Stimulated activated CD4-positive, alpha-beta T cell treated with anti-CD3 and anti-CD28 coated beads, TNF-alpha, amount 100 ng/mL, for 24 hours (primary cell): ENCODE measurements at regions not wholly inside any gene's neighbourhood (a gene's known extent, or its start where the extent isn't known, plus 50 kb on each side); places are given as distances from the start of the nearest gene placed in this dataset.
"Not testable (repeated sequence)": the region's sequence is repeated elsewhere in the genome, so short reads cannot be mapped to it uniquely, and the experiment has no call there.

Experiments
- DNase-seq, 3 experiments: peaks; one replicate each; pipeline ENCODE4 v3.0.0-alpha.2; 2020; ENCODE audit warnings: low read depth in 3 of 3

DNA sequence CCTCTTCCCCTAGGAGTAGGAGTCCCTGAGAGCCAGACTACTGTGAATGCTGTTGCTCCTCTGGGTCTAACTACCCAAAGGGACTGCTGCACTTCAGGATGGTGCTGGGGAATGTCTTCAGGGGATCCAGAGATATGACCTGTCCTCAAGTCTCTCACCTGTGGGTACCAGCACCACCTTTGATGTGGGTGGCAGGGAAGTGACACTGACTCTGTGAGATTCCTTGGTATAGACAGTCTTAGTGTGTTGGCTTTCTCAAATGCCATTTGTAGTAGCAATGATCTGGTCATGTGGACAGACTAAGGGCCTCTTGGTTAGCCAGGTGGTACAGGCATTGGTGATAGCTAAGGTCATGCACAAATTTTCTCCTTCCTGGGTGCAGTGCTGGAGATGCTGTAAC, 108.9 kb upstream of the ADAMTS3 start:
- no peak for DNase-seq

DNA sequence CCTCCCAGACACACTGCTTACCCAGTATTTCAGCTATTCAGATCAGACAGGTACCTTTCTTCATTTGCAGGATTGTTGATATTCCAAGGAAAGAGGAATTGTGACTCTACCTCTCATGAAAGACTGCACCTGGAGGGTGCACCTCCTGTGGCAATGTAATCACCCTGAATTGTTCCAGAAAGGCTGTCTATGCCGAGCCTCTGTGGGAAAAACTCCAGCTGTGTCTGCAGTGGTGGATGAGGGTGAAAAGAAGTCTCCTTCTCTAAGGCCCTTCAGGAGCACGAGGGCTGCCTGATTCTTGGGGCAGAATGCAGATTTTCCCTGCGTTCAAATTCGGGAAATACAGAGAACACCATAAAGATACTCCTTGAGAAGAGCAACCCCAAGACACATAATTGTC, 108.2 kb upstream of the ADAMTS3 start:
- no peak for DNase-seq

DNA sequence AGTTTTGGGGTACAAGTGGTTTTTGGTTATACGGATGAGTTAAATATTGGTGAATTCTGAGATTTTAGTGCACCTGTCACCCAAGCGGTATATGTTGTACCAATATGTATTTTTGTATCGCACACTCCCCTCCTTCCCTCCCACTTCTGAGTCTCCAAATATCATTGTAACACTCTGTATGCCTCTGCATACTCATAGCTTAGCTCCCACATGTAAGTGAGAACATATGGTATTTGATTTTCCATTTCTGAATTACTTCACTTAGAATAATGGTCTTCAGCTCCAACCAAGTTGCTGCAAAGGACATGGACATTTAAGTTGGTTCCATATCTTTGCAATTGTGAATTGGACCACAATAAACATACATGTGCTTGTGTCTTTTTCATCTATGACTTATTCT, 103.0 kb upstream of the ADAMTS3 start:
- no peak for DNase-seq

DNA sequence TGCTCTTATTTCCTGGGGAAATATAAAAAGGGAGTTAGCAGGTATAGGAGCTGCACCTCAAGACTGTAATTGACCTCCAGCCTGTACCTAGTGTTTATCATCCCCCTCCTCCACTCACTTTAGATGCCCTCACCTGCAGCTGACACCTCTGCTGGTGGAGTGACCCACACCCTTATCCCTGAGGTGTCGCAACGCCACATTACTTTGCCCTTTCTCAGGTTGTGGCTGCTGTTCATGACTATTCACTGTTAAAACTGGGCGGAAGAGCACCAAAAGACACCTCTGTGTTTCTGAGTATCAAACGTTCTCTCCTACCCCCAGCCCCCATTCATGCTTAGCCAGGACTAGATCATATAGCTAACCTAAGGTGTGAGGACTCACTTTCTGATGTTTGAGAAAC, 101.5 kb upstream of the ADAMTS3 start:
- DNase-seq = no peak

DNA sequence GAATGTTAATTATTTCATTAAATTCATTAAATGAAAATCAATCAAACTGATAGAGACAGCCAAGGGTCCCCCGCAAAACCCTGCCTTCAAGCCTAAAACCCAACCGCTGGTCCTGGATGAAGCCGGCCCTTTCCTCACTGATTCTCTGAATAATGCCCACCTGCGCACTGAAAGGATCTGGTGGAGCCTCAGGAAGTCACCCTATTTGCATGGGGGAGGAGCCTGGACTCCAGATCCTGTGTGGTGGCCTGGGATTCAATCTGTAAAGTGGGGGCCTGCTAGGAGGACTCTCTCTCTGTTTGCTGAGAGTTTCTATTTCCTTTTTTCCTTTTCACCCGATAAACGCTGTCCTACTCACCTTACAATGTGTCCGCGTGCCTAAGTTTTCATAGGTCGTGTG, 97.9 kb upstream of the ADAMTS3 start:
- DNase-seq = no peak

DNA sequence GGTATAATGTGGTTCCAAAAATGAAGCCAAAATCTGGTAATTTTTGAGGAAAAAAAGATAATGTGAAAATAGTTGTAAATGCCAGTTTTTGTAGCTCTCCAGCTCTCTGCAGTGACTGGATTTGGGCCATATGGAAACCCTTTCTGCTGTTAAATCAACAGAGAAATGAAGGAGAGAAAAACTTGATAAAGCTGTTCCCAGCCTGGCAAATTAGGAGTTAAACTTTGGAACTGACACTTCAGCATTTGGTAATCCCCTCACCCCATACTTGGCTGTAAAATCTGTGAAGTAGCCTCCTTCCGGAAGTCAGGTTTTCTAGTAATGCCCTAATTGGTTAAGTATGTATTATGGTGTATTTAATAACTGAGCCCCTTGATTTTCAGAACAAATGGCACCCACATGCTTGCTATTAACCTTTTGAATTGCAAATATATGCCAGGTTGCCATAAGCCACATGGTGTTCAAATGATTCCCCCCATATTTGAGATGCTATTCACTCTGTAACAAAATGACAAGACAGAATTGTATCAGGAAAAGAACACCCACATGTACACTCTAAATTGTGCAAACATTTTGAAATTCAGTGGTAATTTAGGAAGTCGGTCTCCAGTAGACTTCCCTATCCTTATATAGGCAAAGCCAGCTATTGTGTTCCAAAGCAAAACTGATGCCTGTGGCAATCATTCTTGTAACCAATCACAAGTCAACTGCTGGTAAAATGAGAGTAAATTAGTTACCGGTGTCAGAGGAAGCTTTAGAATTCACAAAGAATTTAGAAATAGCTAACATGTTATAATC, 96.3 kb upstream of the ADAMTS3 start:
- no peak for DNase-seq

DNA sequence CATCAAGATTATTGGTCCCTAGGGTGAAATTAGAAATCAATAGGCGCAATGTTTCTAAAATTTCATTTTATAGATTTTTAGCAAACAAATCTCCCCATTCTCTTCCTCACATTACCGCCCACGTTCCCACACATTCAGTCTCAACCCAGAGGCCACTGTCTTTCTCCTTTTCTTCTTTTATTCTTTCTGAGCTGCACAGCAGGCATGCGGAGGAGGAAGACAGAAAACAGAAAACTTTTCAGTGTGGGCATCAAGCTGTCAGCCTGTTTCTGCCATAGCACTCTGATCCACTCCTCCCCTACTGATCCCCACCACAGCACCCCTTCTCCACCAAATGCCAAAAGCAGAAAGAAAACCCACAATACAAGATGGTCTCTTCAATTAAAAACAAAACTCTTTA, 94.8 kb upstream of the ADAMTS3 start:
- no peak for DNase-seq

DNA sequence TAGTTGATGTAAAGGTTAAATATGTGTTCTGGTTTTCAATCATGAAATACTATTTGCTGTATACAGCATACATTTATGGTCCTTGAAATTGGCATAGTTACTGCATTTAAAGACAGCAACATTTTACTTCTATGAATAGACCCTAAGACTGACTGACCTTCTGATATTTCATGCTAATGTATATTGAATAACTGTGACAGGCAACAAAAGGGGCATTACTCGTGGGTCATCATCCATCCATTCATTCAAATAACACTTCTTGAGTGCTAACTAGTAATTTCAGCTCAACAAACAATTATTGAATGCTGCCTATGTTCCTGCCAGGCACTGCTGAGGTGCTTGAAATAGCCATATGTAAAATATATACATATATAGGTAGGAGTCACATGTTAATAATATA, 92.8 kb upstream of the ADAMTS3 start:
- DNase-seq = no peak

DNA sequence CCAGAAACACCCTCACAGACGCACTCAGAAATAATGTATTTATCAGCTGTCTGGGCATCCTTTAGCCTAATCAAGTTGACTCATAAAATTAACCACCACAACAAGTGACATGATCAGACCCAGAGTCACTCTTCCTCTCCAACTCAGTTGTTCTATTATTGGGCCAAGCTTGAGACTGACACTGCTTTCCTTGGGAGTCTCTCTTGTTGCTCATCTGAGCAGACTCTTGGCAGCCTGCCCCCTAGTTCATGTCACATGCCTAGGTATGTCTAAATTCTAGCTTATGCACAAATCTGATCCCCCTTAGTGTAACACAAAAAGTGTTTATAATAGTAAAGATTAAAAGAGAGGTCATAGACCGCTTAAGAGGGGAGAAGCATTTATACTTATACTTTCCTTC, 72.6 kb upstream of the ADAMTS3 start:
- DNase-seq = no peak

DNA sequence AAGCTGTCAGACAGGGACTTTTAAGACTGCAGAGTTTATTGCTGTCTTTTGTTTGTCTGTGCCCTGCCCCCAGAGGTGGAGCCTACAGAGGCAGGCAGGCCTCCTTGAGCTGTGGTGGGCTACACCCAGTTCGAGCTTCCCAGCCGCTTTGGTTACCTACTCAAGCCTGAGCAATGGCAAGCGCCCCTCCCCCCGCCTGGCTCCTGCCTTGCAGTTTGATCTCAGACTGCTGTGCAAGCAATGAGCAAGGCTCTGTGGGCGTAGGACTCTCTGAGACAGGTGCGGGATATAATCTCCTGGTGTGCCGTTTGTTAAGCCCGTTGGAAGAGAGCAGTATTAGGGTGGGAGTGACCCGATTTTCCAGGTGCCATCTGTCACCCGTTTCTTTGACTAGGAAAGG, 67.8 kb upstream of the ADAMTS3 start:
- not testable (repeated sequence) for DNase-seq

DNA sequence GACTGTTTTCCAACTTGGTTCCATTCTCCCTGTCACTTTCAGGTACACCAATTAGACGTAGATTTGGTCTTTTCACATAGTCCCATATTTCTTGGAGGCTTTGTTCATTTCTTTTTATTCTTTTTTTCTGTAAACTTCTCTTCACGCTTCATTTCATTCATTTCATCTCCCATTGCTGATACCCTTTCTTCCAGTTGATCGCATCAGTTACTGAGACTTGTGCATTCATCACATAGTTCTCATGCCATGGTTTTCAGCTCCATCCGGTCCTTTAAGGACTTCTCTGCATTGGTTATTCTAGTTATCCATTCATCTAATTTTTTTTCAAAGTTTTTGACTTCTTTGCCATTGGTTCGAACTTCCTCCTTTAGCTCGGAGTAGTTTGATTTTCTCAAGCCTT, 66.9 kb upstream of the ADAMTS3 start:
- DNase-seq = not testable (repeated sequence)

DNA sequence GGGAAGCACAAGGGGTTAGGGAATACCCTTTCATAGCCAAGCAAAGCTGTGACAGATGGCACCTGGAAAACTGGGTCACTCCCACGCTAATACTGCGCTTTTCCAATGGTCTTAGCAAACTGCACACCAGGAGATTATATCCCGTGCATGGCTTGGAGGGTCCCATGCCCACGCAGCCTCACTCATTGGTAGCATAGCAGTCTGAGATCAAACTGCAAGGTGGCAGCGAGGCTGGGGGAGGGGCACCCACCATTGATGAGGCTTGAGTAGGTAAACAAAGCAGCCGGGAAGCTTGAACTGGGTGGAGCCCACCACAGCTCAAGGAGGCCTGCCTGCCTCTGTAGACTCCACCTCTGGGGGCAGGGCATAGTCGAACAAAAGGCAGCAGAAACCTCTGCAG, 63.2 kb upstream of the ADAMTS3 start:
- not testable (repeated sequence) for DNase-seq

DNA sequence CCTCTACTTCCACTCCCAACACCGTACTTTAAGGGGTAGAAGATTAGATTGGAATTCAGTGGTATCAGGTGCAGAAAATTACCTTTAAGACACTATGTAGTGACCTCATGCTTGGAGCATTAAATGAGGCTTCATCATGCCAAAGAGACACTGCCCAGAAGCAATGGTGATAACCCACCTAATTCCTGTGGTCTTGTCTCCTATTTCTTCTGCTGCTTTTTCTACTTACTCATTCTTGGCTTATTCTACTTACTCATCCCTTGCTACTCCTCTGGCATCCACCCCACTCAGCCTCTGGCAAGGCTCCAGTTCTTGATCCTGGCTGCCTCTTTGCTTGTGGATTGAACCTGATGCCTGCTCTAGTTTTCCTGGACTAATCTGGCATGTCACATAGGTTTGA, 62.3 kb upstream of the ADAMTS3 start:
- no peak for DNase-seq

DNA sequence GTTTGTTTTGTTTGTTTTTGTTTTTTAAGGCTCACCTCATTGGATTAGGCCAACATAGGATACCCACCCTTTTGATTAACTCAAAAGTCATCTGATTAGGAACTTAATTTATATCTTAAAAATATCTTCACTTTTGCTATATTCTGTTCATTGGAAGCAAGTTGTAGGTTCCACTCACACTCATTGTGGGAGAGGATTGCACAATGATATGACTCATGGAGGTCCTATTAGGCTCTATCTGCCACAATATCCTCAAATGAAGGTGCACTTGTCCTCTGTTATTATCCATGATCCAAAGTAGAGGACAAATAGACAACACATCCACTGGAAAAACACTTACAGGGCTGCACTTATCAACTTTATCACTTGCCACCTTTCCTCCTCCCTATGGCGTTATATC, 60.5 kb upstream of the ADAMTS3 start:
- no peak for DNase-seq

DNA sequence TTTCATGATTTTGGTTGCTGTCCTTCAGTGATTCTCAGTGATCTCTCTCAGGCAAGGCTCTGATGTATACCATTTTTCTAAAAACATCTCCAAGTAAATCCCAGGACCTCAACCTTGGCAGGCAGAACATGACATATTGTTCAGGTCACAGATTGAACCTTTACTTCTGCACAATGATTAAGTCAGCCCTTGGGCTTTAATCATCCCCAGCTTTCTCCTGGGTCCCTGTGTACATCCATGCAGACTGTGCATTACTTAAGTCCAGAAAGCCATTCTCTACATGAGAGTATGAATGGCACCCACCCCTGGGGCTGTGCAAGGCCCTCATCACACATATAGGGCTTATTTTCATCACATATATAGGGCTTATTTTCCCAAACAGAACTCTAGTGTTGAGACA, 58.7 kb upstream of the ADAMTS3 start:
- no peak for DNase-seq
